SU-DHL-6 (cell line): ENCODE measurements at regions not wholly inside any gene's neighbourhood (a gene's known extent, or its start where the extent isn't known, plus 50 kb on each side); places are given as distances from the start of the nearest gene placed in this dataset.

ENCODE experiments used
- H2AFZ ChIP-seq: fragments of 200-600 bp; sonication (generic); 2 replicates; pipeline ENCODE4 v1.6.1; 2014; ENCODE audit warnings: low read depth, mild to moderate bottlenecking, moderate library complexity, mixed read lengths, antibody characterized with exemption, low read length; ENCODE audit not compliant: severe bottlenecking
- H3F3A ChIP-seq: fragments of 200-600 bp; shearing (Covaris generic); 2 replicates; pipeline ENCODE4 v1.6.0; 2016; ENCODE audit warnings: antibody characterized with exemption, mild to moderate bottlenecking; ENCODE audit not compliant: insufficient read depth
- H3K27ac ChIP-seq: fragments of 200-600 bp; sonication (generic); 2 replicates; pipeline ENCODE4 v1.5.1; 2016; ENCODE audit warnings: low read depth, mild to moderate bottlenecking, low read length, moderate library complexity, mixed read lengths
- H3K27me3 ChIP-seq: fragments of 200-600 bp; sonication (generic), shearing (Covaris generic); 2 replicates; pipeline ENCODE4 v1.6.0; 2014; ENCODE audit warnings: mild to moderate bottlenecking, low read length
- H3K36me3 ChIP-seq: fragments of 200-600 bp; sonication (generic); 2 replicates; pipeline ENCODE4 v1.6.1; 2014; ENCODE audit warnings: mild to moderate bottlenecking, low read length, mixed read lengths
- H3K4me2 ChIP-seq: fragments of 300-600, 200-600 bp; shearing (Covaris generic), sonication (generic); 2 replicates; pipeline ENCODE4 v1.6.0; 2014; ENCODE audit warnings: low read length, low read depth, mild to moderate bottlenecking; ENCODE audit not compliant: poor library complexity, severe bottlenecking
- H3K4me3 ChIP-seq: fragments of 200-600 bp; sonication (generic); 2 replicates; pipeline ENCODE4 v1.5.1; 2014; ENCODE audit warnings: antibody characterized with exemption, low read length, mild to moderate bottlenecking, mixed read lengths; ENCODE audit not compliant: insufficient read depth, poor library complexity, severe bottlenecking
- H3K79me2 ChIP-seq: fragments of 200-600 bp; sonication (generic); 2 replicates; pipeline ENCODE4 v1.6.1; 2014; ENCODE audit warnings: mild to moderate bottlenecking, low read length, moderate library complexity; ENCODE audit not compliant: insufficient read depth
- H3K9ac ChIP-seq: fragments of 200-600 bp; sonication (generic); 2 replicates; pipeline ENCODE4 v1.7.0; 2014; ENCODE audit warnings: mild to moderate bottlenecking, low read length
- H3K9me2 ChIP-seq: fragments of 200-600 bp; sonication (generic); replicated peaks from 2 replicates; pipeline ENCODE4 v1.6.1; 2014; ENCODE audit warnings: low read length; ENCODE audit not compliant: insufficient read depth
- H3K9me3 ChIP-seq: fragments of 200-600 bp; sonication (generic); 2 replicates; pipeline ENCODE4 v1.6.1; 2014; ENCODE audit warnings: low read length, mixed read lengths; ENCODE audit not compliant: insufficient read depth
- H4K20me1 ChIP-seq: fragments of 200-600 bp; sonication (generic); 2 replicates; pipeline ENCODE4 v1.6.1; 2014; ENCODE audit warnings: low read depth, mild to moderate bottlenecking, antibody characterized with exemption, low read length, moderate library complexity, mixed read lengths
- CTCF ChIP-seq: fragments of 200-600 bp; sonication (generic); IDR thresholded peaks from one replicate; pipeline ENCODE4 v1.5.1; 2017; ENCODE audit warnings: antibody characterized with exemption, mild to moderate bottlenecking, low read length, moderate library complexity; ENCODE audit not compliant: insufficient read depth, poor library complexity, severe bottlenecking
- EZH2phosphoT487 ChIP-seq: fragments of 200-600 bp; sonication (generic), shearing (Covaris generic); conservative IDR thresholded peaks from 2 replicates; pipeline ENCODE4 v1.6.1; 2018; ENCODE audit warnings: mild to moderate bottlenecking, antibody characterized with exemption, low read length, moderate library complexity, mixed read lengths

- no peaks in the 10 kb centered on the region for H4K20me1 ChIP-seq
- TF ChIP-seq CTCF, result no peak
- no peak for TF ChIP-seq EZH2phosphoT487
- H3K4me3 ChIP-seq, result no peak overlapping the region
- no peaks in the 10 kb centered on the region for H3K36me3 ChIP-seq
- no peak overlapping the region for H3K9ac ChIP-seq
- no peak overlapping the region for H3K4me2 ChIP-seq
- H3K27me3 ChIP-seq, result no peaks in the 10 kb centered on the region
- no peaks in the 10 kb centered on the region for H3K9me3 ChIP-seq
- H3K9me2 ChIP-seq, result no peaks in the 10 kb centered on the region
- H3F3A ChIP-seq, result no peaks in the 10 kb centered on the region
- H3K27ac ChIP-seq, result no peak overlapping the region
- H3K79me2 ChIP-seq, result no peaks in the 10 kb centered on the region
- no peak overlapping the region for H2AFZ ChIP-seq
Observed at GRCh38 chr16:82497139-82497538, 129.6 kb upstream of the CDH13 start.

- Histone ChIP-seq H2AFZ (no peak overlapping the region), H3K9ac (no peak overlapping the region), H3K27me3 (no peaks in the 10 kb centered on the region), H3K27ac (no peak overlapping the region), H4K20me1 (no peaks in the 10 kb centered on the region), H3K9me3 (no peaks in the 10 kb centered on the region), H3K79me2 (no peaks in the 10 kb centered on the region), H3F3A (no peaks in the 10 kb centered on the region), H3K4me2 (no peak overlapping the region), H3K36me3 (no peaks in the 10 kb centered on the region), H3K9me2 (no peaks in the 10 kb centered on the region), H3K4me3 (no peak overlapping the region)
- TF ChIP-seq CTCF (no peak), EZH2phosphoT487 (no peak)
Observed at GRCh38 chr16:82488460-82488859, 138.3 kb upstream of the CDH13 start.

- Histone ChIP-seq H3K4me3 (no peak overlapping the region), H3K36me3 (no peaks in the 10 kb centered on the region), H3K27ac (no peak overlapping the region), H3K9me3 (no peaks in the 10 kb centered on the region), H3K79me2 (no peaks in the 10 kb centered on the region), H3F3A (no peaks in the 10 kb centered on the region), H3K4me2 (no peak overlapping the region), H3K27me3 (no peaks in the 10 kb centered on the region), H4K20me1 (no peaks in the 10 kb centered on the region), H2AFZ (no peak overlapping the region), H3K9ac (no peak overlapping the region), H3K9me2 (no peaks in the 10 kb centered on the region)
- TF ChIP-seq CTCF (no peak), EZH2phosphoT487 (no peak)
Observed at GRCh38 chr16:82481455-82481854, 145.3 kb upstream of the CDH13 start.

GRCh38 chr16:82476786-82477185, 150.0 kb upstream of the CDH13 start:
- H2AFZ ChIP-seq, result no peak overlapping the region

More at GRCh38 chr16:82476786-82477185, 150.0 kb upstream of the CDH13 start:
- Histone ChIP-seq H3K27me3 (no peaks in the 10 kb centered on the region), H3K4me3 (no peak overlapping the region), H3K9me3 (no peaks in the 10 kb centered on the region), H3K79me2 (no peaks in the 10 kb centered on the region), H3K9me2 (no peaks in the 10 kb centered on the region), H3F3A (no peaks in the 10 kb centered on the region), H3K27ac (no peak overlapping the region), H3K9ac (no peak overlapping the region), H4K20me1 (no peaks in the 10 kb centered on the region), H3K36me3 (no peaks in the 10 kb centered on the region), H3K4me2 (no peak overlapping the region)
- TF ChIP-seq CTCF, result no peak
- TF ChIP-seq EZH2phosphoT487, result no peak
